Myocyte (in vitro differentiated cells): ENCODE measurements at regions not wholly inside any gene's neighbourhood (a gene's known extent, or its start where the extent isn't known, plus 50 kb on each side); places are given as distances from the start of the nearest gene placed in this dataset.

ENCODE experiments used
- DNase-seq: peaks from one replicate; pipeline ENCODE4 v3.0.0-alpha.2; 2012; ENCODE audit warnings: low read depth

GRCh38 chr4:24248674-24249630 is 335.4 kb downstream of the DHX15 start:
- DNase-seq: no peak

GRCh38 chr4:24245491-24245820 is 338.9 kb downstream of the DHX15 start:
- no peak for DNase-seq

GRCh38 chr4:24244663-24245490 is 339.5 kb downstream of the DHX15 start:
- DNase-seq: peak; percentile 80

- peak; percentile 35 for DNase-seq
Measured at GRCh38 chr4:24243641-24244040, 340.7 kb downstream of the DHX15 start.

- DNase-seq: peak; percentile 37
Measured at GRCh38 chr4:24241511-24241910, 342.8 kb downstream of the DHX15 start.

GRCh38 chr4:24240655-24241054 is 343.7 kb downstream of the DHX15 start:
- DNase-seq: no peak

GRCh38 chr4:24237709-24238108 is 346.6 kb downstream of the DHX15 start:
- no peak for DNase-seq

- DNase-seq: no peak
Measured at GRCh38 chr4:24236532-24236931, 346.7 kb upstream of the PPARGC1A start.

- DNase-seq: no peak
Measured at GRCh38 chr4:24236120-24236519, 346.3 kb upstream of the PPARGC1A start.

GRCh38 chr4:24235618-24236017 is 345.8 kb upstream of the PPARGC1A start:
- DNase-seq: no peak

- DNase-seq: peak; percentile 36
Measured at GRCh38 chr4:24234288-24234848, 344.5 kb upstream of the PPARGC1A start.

- no peak for DNase-seq
Measured at GRCh38 chr4:24230955-24231354, 341.1 kb upstream of the PPARGC1A start.

- no peak for DNase-seq
Measured at GRCh38 chr4:24229978-24230377, 340.1 kb upstream of the PPARGC1A start.

GRCh38 chr4:24228692-24229091 is 338.8 kb upstream of the PPARGC1A start:
- DNase-seq: no peak

GRCh38 chr4:24226667-24227066 is 336.8 kb upstream of the PPARGC1A start:
- DNase-seq: no peak

- no peak for DNase-seq
Measured at GRCh38 chr4:24226023-24226422, 336.2 kb upstream of the PPARGC1A start.

- no peak for DNase-seq
Measured at GRCh38 chr4:24224446-24224845, 334.6 kb upstream of the PPARGC1A start.

GRCh38 chr4:24219209-24219608 is 329.4 kb upstream of the PPARGC1A start:
- DNase-seq: no peak

- no peak for DNase-seq
Measured at GRCh38 chr4:24218566-24218965, 328.7 kb upstream of the PPARGC1A start.

GRCh38 chr4:24214796-24215195 is 324.9 kb upstream of the PPARGC1A start:
- no peak for DNase-seq

- no peak for DNase-seq
Measured at GRCh38 chr4:24213961-24214360, 324.1 kb upstream of the PPARGC1A start.

GRCh38 chr4:24212642-24213041 is 322.8 kb upstream of the PPARGC1A start:
- DNase-seq: no peak
